Gastrocnemius medialis (tissue), 4 donors: ENCODE measurements at regions not wholly inside any gene's neighbourhood (a gene's known extent, or its start where the extent isn't known, plus 50 kb on each side); places are given as distances from the start of the nearest gene placed in this dataset.

Experiments
- POLR2A ChIP-seq, 2 donors: fragments of 450-650 bp; IDR thresholded peaks; one replicate each; pipeline ENCODE4 v1.6.1; 2017; ENCODE audit warnings: antibody characterized with exemption in 2 of 2, mild to moderate bottlenecking in 2 of 2, moderate library complexity in 2 of 2
- TF ChIP-seq, protein P1 (sequence below), 5 experiments: fragments of 450-650 bp in 3 of 5; fragments of 200-600 bp in 2 of 5; sonication (generic) in 2 of 5; IDR thresholded peaks in 4 of 5; conservative IDR thresholded peaks in 1 of 5; 1 replicate in 4 of 5; 2 replicates in 1 of 5; pipeline ENCODE4 v1.5.1; 2016 to 2019; ENCODE audit warnings: antibody characterized with exemption in 5 of 5, mild to moderate bottlenecking in 3 of 5, moderate library complexity in 3 of 5

DNA sequence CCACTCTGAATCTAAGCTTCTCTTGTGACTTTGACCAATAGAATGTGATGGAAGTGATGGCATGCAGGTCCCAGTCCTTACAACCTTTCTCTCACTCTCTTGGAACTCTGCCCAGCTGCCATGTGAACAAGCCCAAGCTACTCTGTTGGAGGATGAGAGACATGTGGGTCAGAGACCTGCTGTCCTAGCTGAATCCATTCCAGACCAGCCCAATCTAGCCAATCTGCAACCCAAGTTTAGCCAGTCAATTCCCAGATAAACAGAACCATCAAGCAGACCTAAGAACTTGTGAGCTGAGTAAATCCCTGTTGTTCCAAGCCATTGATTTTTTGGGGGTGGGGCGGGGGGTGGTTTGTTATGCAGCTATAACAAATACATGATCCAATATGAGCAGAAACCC, 69.2 kb upstream of the GRK3 start:
- TF ChIP-seq, protein P1, sequence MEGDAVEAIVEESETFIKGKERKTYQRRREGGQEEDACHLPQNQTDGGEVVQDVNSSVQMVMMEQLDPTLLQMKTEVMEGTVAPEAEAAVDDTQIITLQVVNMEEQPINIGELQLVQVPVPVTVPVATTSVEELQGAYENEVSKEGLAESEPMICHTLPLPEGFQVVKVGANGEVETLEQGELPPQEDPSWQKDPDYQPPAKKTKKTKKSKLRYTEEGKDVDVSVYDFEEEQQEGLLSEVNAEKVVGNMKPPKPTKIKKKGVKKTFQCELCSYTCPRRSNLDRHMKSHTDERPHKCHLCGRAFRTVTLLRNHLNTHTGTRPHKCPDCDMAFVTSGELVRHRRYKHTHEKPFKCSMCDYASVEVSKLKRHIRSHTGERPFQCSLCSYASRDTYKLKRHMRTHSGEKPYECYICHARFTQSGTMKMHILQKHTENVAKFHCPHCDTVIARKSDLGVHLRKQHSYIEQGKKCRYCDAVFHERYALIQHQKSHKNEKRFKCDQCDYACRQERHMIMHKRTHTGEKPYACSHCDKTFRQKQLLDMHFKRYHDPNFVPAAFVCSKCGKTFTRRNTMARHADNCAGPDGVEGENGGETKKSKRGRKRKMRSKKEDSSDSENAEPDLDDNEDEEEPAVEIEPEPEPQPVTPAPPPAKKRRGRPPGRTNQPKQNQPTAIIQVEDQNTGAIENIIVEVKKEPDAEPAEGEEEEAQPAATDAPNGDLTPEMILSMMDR (IDR thresholded peaks at IDR 0.05 in 4 of 5, conservative IDR thresholded peaks at IDR 0.05 in 1 of 5) = no peak
- no peak for TF ChIP-seq POLR2A (IDR thresholded peaks at IDR 0.05)
